ENCODE measurements at regions not wholly inside any gene's neighbourhood (a gene's known extent, or its start where the extent isn't known, plus 50 kb on each side); places are given as distances from the start of the nearest gene placed in this dataset.
"Not testable (repeated sequence)": the region's sequence is repeated elsewhere in the genome, so short reads cannot be mapped to it uniquely, and the experiment has no call there.

- not testable (repeated sequence) for H3K4me1 Mint-ChIP-seq; H3K27me3 Mint-ChIP-seq (ENCODE audit: low read depth in 3 of 3); H3K27ac Mint-ChIP-seq; H3K4me3 Mint-ChIP-seq; H3K9me3 Mint-ChIP-seq; DNase-seq; H3K36me3 Mint-ChIP-seq
Observed at GRCh38 chr1:121087221-121087620, 96.9 kb downstream of the FAM72B start.

GRCh38 chr1:121088568-121088967 is 95.6 kb downstream of the FAM72B start:
- not testable (repeated sequence) for H3K36me3 Mint-ChIP-seq

GRCh38 chr1:121092329-121092968 is 91.7 kb downstream of the FAM72B start:
- not testable (repeated sequence) for DNase-seq; H3K9me3 Mint-ChIP-seq; H3K27ac Mint-ChIP-seq; H3K4me1 Mint-ChIP-seq; H3K4me3 Mint-ChIP-seq; H3K27me3 Mint-ChIP-seq (ENCODE audit: low read depth in 3 of 3); H3K36me3 Mint-ChIP-seq

More at GRCh38 chr1:121088568-121088967, 95.6 kb downstream of the FAM72B start:
- DNase-seq; H3K9me3 Mint-ChIP-seq; H3K27me3 Mint-ChIP-seq (ENCODE audit: low read depth in 3 of 3); H3K27ac Mint-ChIP-seq; H3K4me3 Mint-ChIP-seq; H3K4me1 Mint-ChIP-seq: not testable (repeated sequence)

GRCh38 chr1:121095014-121095413 is 89.1 kb downstream of the FAM72B start:
- H3K4me3 Mint-ChIP-seq; H3K27me3 Mint-ChIP-seq (ENCODE audit: low read depth in 3 of 3); H3K36me3 Mint-ChIP-seq; H3K4me1 Mint-ChIP-seq; DNase-seq; H3K9me3 Mint-ChIP-seq; H3K27ac Mint-ChIP-seq: not testable (repeated sequence)

- H3K4me1 Mint-ChIP-seq, result not testable (repeated sequence)
Observed at GRCh38 chr1:121097127-121097866, 86.8 kb downstream of the FAM72B start.

GRCh38 chr1:121097867-121098215 is 86.3 kb downstream of the FAM72B start:
- H3K36me3 Mint-ChIP-seq; DNase-seq; H3K4me3 Mint-ChIP-seq; H3K27ac Mint-ChIP-seq; H3K9me3 Mint-ChIP-seq; H3K27me3 Mint-ChIP-seq (ENCODE audit: low read depth in 3 of 3); H3K4me1 Mint-ChIP-seq: not testable (repeated sequence)

More at GRCh38 chr1:121097127-121097866, 86.8 kb downstream of the FAM72B start:
- H3K4me3 Mint-ChIP-seq, result peak overlapping the region in 3 of 5 donors; percentile 40 to 58 (median 55)
- peak; percentile 73 to 81 (median 79) for DNase-seq
- H3K27me3 Mint-ChIP-seq (ENCODE audit: low read depth in 3 of 3); H3K27ac Mint-ChIP-seq; H3K36me3 Mint-ChIP-seq; H3K9me3 Mint-ChIP-seq: not testable (repeated sequence)

GRCh38 chr1:121109025-121109424 is 75.1 kb downstream of the FAM72B start:
- H3K9me3 Mint-ChIP-seq; H3K4me1 Mint-ChIP-seq; H3K4me3 Mint-ChIP-seq; DNase-seq; H3K27me3 Mint-ChIP-seq (ENCODE audit: low read depth in 3 of 3); H3K27ac Mint-ChIP-seq; H3K36me3 Mint-ChIP-seq: not testable (repeated sequence)

GRCh38 chr1:121116522-121117297 is 67.4 kb downstream of the FAM72B start:
- H3K9me3 Mint-ChIP-seq; H3K4me1 Mint-ChIP-seq; H3K4me3 Mint-ChIP-seq; DNase-seq; H3K27me3 Mint-ChIP-seq (ENCODE audit: low read depth in 3 of 3); H3K36me3 Mint-ChIP-seq; H3K27ac Mint-ChIP-seq: not testable (repeated sequence)

- H3K9me3 Mint-ChIP-seq; H3K27me3 Mint-ChIP-seq (ENCODE audit: low read depth in 3 of 3); H3K27ac Mint-ChIP-seq; H3K36me3 Mint-ChIP-seq; H3K4me1 Mint-ChIP-seq; H3K4me3 Mint-ChIP-seq: not testable (repeated sequence)
- DNase-seq, result peak in 1 of 3 donors; percentile 3
Observed at GRCh38 chr1:121117298-121117611, 66.9 kb downstream of the FAM72B start.

GRCh38 chr1:121117622-121118479 is 66.3 kb downstream of the FAM72B start:
- H3K9me3 Mint-ChIP-seq; H3K27me3 Mint-ChIP-seq (ENCODE audit: low read depth in 3 of 3); H3K4me1 Mint-ChIP-seq; H3K27ac Mint-ChIP-seq; H3K36me3 Mint-ChIP-seq: not testable (repeated sequence)
- DNase-seq, result peak in 1 of 3 donors; percentile 2
- peak overlapping the region in 3 of 5 donors; percentile 47 to 73 (median 71) for H3K4me3 Mint-ChIP-seq

All from immature natural killer cell (primary cell).